HepG2 (cell line): ENCODE measurements at regions not wholly inside any gene's neighbourhood (a gene's known extent, or its start where the extent isn't known, plus 50 kb on each side); places are given as distances from the start of the nearest gene placed in this dataset.

Source experiments
- SKIL ChIP-seq: sonication (generic); formaldehyde crosslinking; IDR thresholded peaks from 2 replicates; pipeline ENCODE4 v1.8.0; 2022; ENCODE audit warnings: missing genetic modification reagents, mild to moderate bottlenecking, moderate library complexity, borderline replicate concordance
- SRF ChIP-seq: IDR thresholded peaks from 2 replicates; pipeline ENCODE4 v1.6.1; 2011; ENCODE audit warnings: mild to moderate bottlenecking, low read depth, low read length, moderate library complexity
- ZNF570 ChIP-seq: sonication (generic); formaldehyde crosslinking; IDR thresholded peaks from 2 replicates; pipeline ENCODE4 v1.4.0; 2020; ENCODE audit warnings: mild to moderate bottlenecking, missing genetic modification reagents, borderline replicate concordance

- no peak for TF ChIP-seq SRF
- TF ChIP-seq SKIL, result no peak
- no peak for TF ChIP-seq ZNF570 (CRISPR knock-in tag)
Measured at GRCh38 chr4:32551943-32552342, 1831.8 kb downstream of the PCDH7 start.
